ENCODE measurements at regions not wholly inside any gene's neighbourhood (a gene's known extent, or its start where the extent isn't known, plus 50 kb on each side); places are given as distances from the start of the nearest gene placed in this dataset.

DNA sequence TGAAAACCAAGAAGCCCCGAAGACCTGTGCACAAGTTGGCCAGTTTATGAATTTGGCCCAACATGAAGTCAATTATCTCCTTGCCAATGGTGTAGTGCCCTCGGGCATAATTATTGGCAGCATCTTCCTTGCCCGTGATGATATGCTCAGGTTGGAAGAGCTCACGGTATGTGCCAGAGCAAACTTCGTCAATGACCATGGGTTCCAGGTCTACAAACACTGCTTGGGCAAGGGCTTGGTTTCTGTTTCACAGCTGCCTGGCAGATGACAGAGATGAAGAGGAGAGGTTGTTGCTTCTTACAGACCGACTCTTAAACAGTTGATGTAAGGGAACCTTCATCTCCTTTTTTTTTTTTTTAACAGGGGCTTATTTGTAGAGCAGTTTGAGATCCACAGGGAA is 135.6 kb upstream of the PLS3 start:
- TF ChIP-seq, protein P1, sequence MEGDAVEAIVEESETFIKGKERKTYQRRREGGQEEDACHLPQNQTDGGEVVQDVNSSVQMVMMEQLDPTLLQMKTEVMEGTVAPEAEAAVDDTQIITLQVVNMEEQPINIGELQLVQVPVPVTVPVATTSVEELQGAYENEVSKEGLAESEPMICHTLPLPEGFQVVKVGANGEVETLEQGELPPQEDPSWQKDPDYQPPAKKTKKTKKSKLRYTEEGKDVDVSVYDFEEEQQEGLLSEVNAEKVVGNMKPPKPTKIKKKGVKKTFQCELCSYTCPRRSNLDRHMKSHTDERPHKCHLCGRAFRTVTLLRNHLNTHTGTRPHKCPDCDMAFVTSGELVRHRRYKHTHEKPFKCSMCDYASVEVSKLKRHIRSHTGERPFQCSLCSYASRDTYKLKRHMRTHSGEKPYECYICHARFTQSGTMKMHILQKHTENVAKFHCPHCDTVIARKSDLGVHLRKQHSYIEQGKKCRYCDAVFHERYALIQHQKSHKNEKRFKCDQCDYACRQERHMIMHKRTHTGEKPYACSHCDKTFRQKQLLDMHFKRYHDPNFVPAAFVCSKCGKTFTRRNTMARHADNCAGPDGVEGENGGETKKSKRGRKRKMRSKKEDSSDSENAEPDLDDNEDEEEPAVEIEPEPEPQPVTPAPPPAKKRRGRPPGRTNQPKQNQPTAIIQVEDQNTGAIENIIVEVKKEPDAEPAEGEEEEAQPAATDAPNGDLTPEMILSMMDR (IDR thresholded peaks at IDR 0.05 in 2 of 3, conservative IDR thresholded peaks at IDR 0.05 in 1 of 3; ENCODE audit: control insufficient read depth in 2 of 3, extremely low read depth in 1 of 3, insufficient read depth in 1 of 3, low read depth in 3 of 3, low read length in 3 of 3): no peak
- TF ChIP-seq POLR2A (IDR thresholded peaks at IDR 0.05; ENCODE audit: low read depth, low read length) (no peak), POLR2AphosphoS5 (IDR thresholded peaks at IDR 0.05; ENCODE audit: low read length) (no peak)
